NT2/D1 (cell line): ENCODE measurements at regions not wholly inside any gene's neighbourhood (a gene's known extent, or its start where the extent isn't known, plus 50 kb on each side); places are given as distances from the start of the nearest gene placed in this dataset.

Experiments
- DNase-seq: peaks from one replicate; pipeline ENCODE4 v3.0.0-alpha.2; 2011; ENCODE audit warnings: low read depth, low spot score
- H3K27me3 ChIP-seq: 2 replicates; pipeline ENCODE4 v1.6.0; 2011; ENCODE audit warnings: mild to moderate bottlenecking; ENCODE audit not compliant: insufficient read length, insufficient read depth
- H3K36me3 ChIP-seq: 2 replicates; pipeline ENCODE4 v1.6.1; 2011; ENCODE audit warnings: mild to moderate bottlenecking, low read length, mixed read lengths; ENCODE audit not compliant: insufficient read depth, insufficient read length
- H3K4me1 ChIP-seq: 2 replicates; pipeline ENCODE4 v1.5.1; 2011; ENCODE audit not compliant: insufficient read depth, insufficient read length
- H3K4me3 ChIP-seq: 2 replicates; pipeline ENCODE4 v1.5.1; 2011; ENCODE audit warnings: low read depth; ENCODE audit not compliant: insufficient read length
- H3K9ac ChIP-seq: 2 replicates; pipeline ENCODE4 v1.6.0; 2011; ENCODE audit warnings: low read depth; ENCODE audit not compliant: insufficient read length
- H3K9me3 ChIP-seq: 2 replicates; pipeline ENCODE4 v1.5.1; 2011; ENCODE audit warnings: mild to moderate bottlenecking, low read length; ENCODE audit not compliant: insufficient read depth
- SUZ12 ChIP-seq: IDR thresholded peaks from 2 replicates; pipeline ENCODE4 v1.6.1; 2011; ENCODE audit not compliant: insufficient read length, insufficient read depth; ENCODE audit errors: extremely low read depth
- YY1 ChIP-seq: IDR thresholded peaks from 2 replicates; pipeline ENCODE4 v1.6.1; 2011; ENCODE audit not compliant: insufficient read length, insufficient read depth
- ZNF274 ChIP-seq: IDR thresholded peaks from 2 replicates; pipeline ENCODE4 v1.6.1; 2011; ENCODE audit warnings: mild to moderate bottlenecking, low read depth, low read length

DNA sequence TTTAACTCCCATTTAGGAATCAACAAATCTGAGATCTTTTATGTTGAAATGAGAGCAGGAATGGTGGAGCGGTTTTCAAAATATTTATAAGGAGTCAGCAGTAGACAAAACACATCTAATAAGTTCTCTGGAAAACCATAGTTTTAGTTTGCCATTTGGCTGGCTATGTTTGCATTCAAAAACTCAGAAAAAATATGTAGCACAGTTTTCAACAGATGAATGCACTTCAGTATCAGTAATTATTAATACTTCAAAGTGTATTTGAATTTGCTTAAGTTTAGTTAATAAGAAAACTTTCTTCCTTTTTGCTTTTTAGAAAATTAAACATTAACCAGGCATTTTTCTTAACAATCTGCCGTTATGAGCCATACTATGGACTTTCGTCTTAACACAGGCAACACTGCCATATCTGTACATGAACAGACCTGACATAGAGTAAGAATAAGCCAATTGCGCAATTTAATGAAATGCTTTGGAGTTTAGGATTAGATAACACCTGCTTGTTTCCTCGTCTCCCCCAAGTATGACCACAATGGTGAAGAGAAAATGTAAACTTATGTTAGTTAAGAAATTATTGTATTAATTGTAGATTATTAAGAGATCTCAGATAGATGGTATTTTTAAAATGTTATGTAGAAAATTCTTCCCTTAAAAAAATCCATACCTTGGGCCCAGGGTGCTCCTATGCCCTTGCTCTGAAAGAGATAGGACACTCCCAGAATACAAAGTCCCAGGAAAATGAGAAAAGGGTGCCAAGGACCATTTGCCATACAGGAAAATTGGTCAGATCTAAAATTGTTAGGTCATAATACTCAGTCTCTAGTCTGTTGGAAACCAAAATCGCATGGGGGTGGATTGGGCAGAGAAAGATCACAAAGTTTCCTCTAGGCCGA is 552.3 kb upstream of the ARGLU1 start:
- TF ChIP-seq YY1 (no peak), SUZ12 (no peak), ZNF274 (no peak)
- no peak for DNase-seq
- no peaks in the 10 kb centered on the region for H3K36me3 ChIP-seq
- H3K9ac ChIP-seq, result no peak overlapping the region
- H3K4me1 ChIP-seq, result peaks cover 1% of the 10 kb centered on the region
- no peaks in the 10 kb centered on the region for H3K9me3 ChIP-seq
- no peak overlapping the region for H3K4me3 ChIP-seq
- no peaks in the 10 kb centered on the region for H3K27me3 ChIP-seq

DNA sequence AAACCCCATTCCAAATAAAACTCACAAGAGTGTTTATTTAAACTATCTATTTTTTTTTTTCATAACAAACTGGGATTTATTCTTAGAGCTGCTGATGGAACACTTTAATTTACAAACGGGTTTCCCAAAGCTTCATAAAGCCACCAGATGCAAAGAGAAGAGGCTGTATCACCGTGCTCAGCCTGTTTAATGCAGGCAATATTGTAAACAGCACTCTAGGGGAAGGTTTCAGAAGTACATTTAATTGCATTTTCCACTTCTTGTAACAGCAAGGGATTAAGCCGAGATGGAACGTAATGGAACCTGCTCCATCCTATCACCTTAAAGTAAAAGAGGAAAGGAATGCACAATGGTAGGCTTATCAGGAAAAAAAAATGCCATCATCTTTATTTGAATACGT is 550.6 kb upstream of the ARGLU1 start:
- Histone ChIP-seq H3K27me3 (no peaks in the 10 kb centered on the region), H3K4me3 (no peak overlapping the region), H3K9ac (no peak overlapping the region), H3K9me3 (no peaks in the 10 kb centered on the region), H3K36me3 (no peaks in the 10 kb centered on the region), H3K4me1 (peaks cover 1% of the 10 kb centered on the region)
- DNase-seq, result no peak
- no peak for TF ChIP-seq YY1
- TF ChIP-seq SUZ12, result no peak
- no peak for TF ChIP-seq ZNF274

DNA sequence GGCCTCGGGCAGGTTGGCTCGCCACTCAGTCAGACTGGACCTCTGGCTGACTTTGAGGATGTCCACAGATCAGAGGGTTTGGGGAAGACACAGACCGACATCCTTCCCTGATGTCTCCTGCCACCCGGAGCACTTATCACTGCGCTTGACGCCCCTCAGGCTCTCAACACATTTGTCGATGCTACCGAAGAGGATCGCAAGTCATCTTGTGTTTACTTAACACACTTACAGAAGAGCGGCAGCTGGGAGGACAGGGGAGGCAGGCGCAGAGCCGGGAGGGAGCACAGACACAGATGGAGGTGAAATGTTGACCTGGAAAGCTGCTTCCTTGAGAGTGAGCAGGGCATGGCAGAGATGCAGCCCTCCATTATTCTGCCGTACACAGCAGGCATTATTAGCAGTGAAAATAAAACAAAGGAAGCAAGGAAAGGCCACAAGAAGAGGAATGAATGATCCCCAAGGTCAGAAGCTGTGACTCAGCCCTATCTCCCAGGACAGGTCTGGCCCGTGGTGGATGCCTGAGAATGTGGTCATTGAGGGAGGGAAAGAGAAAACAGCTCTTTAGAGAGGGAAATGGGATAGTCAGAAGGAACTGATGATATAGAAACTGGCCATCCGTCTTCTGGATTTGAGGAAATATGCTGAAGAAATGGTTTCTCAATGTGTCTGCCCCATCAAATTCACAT is 549.5 kb upstream of the ARGLU1 start:
- Histone ChIP-seq H3K27me3 (no peaks in the 10 kb centered on the region), H3K36me3 (no peaks in the 10 kb centered on the region), H3K4me3 (no peak overlapping the region), H3K9ac (no peak overlapping the region), H3K9me3 (no peaks in the 10 kb centered on the region), H3K4me1 (peaks cover 1% of the 10 kb centered on the region)
- DNase-seq, result no peak
- TF ChIP-seq SUZ12 (no peak), YY1 (no peak), ZNF274 (no peak)

DNA sequence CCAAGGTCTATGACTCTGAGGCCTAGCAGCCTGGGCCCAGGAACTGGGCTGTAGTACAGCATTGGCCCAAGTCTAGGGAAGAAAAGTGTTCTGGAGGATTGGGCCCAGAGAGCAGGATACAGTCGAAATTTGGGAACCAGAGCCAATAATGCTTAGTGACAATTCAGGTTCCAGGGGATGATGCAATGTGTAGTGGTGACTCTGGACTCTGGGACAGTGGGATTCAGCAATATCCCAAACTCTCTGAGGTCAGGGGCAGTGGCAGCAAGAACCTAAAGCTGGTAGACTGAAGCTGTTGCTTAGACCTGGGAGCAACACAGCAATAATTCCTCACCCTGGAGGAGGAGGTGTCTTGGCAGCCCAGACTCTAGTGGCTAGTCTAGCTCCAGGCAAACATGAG is 545.5 kb upstream of the ARGLU1 start:
- H3K4me3 ChIP-seq, result no peak overlapping the region
- H3K9ac ChIP-seq, result no peak overlapping the region
- no peaks in the 10 kb centered on the region for H3K36me3 ChIP-seq
- no peaks in the 10 kb centered on the region for H3K27me3 ChIP-seq
- H3K9me3 ChIP-seq, result peaks cover 9% of the 10 kb centered on the region
- TF ChIP-seq SUZ12, result no peak
- no peak for TF ChIP-seq YY1
- TF ChIP-seq ZNF274, result no peak
- peaks cover 1% of the 10 kb centered on the region for H3K4me1 ChIP-seq
- no peak for DNase-seq

DNA sequence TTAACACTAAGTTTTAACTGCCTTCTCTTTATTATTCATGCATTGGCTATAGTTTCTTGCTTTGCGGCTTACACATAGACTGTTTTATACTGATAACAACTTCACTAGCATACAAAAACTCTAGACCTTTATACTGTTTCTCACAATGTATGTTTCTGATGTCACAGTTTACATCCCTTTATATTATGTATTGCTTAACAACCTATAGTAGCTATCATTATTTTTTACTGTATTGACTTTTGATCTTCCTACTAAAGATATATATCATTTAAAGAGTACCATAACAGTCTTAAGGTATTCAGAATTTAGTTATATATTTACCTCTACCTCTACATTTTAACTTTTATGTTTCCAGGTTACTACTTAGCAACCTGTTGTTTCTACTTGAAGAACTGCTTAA is 543.3 kb upstream of the ARGLU1 start:
- no peak overlapping the region for H3K9ac ChIP-seq
- no peaks in the 10 kb centered on the region for H3K4me1 ChIP-seq
- no peaks in the 10 kb centered on the region for H3K27me3 ChIP-seq
- peaks cover 9% of the 10 kb centered on the region for H3K9me3 ChIP-seq
- no peak for DNase-seq
- no peak overlapping the region for H3K4me3 ChIP-seq
- H3K36me3 ChIP-seq, result no peaks in the 10 kb centered on the region
- no peak for TF ChIP-seq ZNF274
- no peak for TF ChIP-seq YY1
- TF ChIP-seq SUZ12, result no peak

DNA sequence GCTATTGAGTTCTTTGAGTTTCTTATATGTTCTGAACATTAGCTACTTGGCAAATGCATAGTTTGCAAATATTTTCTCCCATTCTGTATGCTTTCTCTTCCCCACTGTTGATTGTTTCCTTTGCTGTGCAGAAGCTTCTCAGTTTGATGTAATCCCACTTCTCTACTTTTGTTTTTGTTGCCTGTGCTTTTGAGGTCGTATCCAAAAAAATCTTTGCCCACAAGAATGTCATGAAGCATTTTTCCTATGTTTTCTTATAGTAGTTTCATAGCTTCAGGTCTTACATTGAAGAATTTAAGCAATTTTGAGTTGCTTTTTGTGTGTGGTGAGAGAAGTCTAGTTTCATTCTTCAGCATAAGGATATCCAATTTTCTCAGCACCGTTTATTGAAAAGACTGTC is 536.7 kb upstream of the ARGLU1 start:
- H3K36me3 ChIP-seq, result no peaks in the 10 kb centered on the region
- H3K27me3 ChIP-seq, result no peaks in the 10 kb centered on the region
- no peaks in the 10 kb centered on the region for H3K4me1 ChIP-seq
- no peak for TF ChIP-seq ZNF274
- no peak overlapping the region for H3K4me3 ChIP-seq
- H3K9ac ChIP-seq, result no peak overlapping the region
- no peak for DNase-seq
- peaks cover 8% of the 10 kb centered on the region for H3K9me3 ChIP-seq

DNA sequence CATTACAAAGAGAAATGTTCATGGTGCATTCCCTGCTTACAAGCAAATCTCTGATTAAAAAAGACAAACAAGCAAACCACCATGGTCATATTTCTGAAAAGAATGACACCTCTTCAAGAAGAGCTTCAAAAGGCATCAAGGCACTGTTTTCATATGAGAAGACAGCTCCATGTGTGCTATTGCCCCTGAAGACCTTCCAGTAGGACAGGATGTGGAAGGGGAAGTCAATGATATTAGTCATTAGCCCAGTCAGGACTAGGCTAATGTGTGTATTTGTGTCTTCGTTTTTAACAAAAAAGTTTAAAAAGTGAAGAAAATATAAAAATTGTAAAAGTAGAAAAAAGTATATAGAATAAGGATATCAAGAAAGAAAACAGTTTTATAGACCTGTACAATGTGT is 534.7 kb upstream of the ARGLU1 start:
- H3K9me3 ChIP-seq, result no peaks in the 10 kb centered on the region
- H3K27me3 ChIP-seq, result no peaks in the 10 kb centered on the region
- no peak for TF ChIP-seq SUZ12
- no peak for TF ChIP-seq YY1
- TF ChIP-seq ZNF274, result no peak
- H3K36me3 ChIP-seq, result no peaks in the 10 kb centered on the region
- no peak overlapping the region for H3K9ac ChIP-seq
- H3K4me1 ChIP-seq, result no peaks in the 10 kb centered on the region
- no peak for DNase-seq
- H3K4me3 ChIP-seq, result no peak overlapping the region
